ENCODE measurements at regions not wholly inside any gene's neighbourhood (a gene's known extent, or its start where the extent isn't known, plus 50 kb on each side); places are given as distances from the start of the nearest gene placed in this dataset.

DNA sequence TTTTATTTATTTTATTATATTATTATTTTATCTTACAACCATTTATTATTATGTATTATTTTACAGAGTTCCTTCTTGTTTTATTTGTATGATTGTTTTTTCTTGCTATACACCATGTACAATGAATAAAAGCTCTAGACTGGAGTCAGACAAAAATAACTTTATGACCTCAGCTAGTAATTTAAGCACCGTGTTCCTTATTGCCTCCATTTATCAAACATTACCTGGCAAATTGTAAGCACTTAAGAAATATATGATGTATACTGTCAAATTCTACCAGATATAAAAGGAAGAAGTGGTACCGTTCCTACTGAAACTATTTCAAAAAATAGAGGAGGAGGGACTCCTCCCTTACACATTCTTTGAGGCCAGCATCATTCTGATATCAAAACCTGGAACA is 326.9 kb upstream of the NECTIN3 start:
- DNase-seq (ENCODE audit: low read depth in 1 of 2, low spot score in 1 of 2), result no peak
- no peaks in the 10 kb centered on the region for H3K27me3 ChIP-seq (ENCODE audit: insufficient read depth, poor library complexity, severe bottlenecking)
- no peak overlapping the region for H3K4me3 ChIP-seq (replicated peaks; ENCODE audit: insufficient read depth, low read length)
- H3K27ac ChIP-seq (replicated peaks), result no peak overlapping the region
- TF ChIP-seq, protein P1, sequence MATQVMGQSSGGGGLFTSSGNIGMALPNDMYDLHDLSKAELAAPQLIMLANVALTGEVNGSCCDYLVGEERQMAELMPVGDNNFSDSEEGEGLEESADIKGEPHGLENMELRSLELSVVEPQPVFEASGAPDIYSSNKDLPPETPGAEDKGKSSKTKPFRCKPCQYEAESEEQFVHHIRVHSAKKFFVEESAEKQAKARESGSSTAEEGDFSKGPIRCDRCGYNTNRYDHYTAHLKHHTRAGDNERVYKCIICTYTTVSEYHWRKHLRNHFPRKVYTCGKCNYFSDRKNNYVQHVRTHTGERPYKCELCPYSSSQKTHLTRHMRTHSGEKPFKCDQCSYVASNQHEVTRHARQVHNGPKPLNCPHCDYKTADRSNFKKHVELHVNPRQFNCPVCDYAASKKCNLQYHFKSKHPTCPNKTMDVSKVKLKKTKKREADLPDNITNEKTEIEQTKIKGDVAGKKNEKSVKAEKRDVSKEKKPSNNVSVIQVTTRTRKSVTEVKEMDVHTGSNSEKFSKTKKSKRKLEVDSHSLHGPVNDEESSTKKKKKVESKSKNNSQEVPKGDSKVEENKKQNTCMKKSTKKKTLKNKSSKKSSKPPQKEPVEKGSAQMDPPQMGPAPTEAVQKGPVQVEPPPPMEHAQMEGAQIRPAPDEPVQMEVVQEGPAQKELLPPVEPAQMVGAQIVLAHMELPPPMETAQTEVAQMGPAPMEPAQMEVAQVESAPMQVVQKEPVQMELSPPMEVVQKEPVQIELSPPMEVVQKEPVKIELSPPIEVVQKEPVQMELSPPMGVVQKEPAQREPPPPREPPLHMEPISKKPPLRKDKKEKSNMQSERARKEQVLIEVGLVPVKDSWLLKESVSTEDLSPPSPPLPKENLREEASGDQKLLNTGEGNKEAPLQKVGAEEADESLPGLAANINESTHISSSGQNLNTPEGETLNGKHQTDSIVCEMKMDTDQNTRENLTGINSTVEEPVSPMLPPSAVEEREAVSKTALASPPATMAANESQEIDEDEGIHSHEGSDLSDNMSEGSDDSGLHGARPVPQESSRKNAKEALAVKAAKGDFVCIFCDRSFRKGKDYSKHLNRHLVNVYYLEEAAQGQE (IDR thresholded peaks at IDR 0.05; ENCODE audit: insufficient replicate concordance, low read depth), result no peak
- TF ChIP-seq GABPA (IDR thresholded peaks at IDR 0.05; ENCODE audit: low read depth), result no peak
- TF ChIP-seq SPI1 (IDR thresholded peaks at IDR 0.05; ENCODE audit: borderline replicate concordance, low read depth), result no peak
- TF ChIP-seq POLR2AphosphoS5 (IDR thresholded peaks at IDR 0.05; ENCODE audit: low read depth), result no peak
- TF ChIP-seq, protein P2, sequence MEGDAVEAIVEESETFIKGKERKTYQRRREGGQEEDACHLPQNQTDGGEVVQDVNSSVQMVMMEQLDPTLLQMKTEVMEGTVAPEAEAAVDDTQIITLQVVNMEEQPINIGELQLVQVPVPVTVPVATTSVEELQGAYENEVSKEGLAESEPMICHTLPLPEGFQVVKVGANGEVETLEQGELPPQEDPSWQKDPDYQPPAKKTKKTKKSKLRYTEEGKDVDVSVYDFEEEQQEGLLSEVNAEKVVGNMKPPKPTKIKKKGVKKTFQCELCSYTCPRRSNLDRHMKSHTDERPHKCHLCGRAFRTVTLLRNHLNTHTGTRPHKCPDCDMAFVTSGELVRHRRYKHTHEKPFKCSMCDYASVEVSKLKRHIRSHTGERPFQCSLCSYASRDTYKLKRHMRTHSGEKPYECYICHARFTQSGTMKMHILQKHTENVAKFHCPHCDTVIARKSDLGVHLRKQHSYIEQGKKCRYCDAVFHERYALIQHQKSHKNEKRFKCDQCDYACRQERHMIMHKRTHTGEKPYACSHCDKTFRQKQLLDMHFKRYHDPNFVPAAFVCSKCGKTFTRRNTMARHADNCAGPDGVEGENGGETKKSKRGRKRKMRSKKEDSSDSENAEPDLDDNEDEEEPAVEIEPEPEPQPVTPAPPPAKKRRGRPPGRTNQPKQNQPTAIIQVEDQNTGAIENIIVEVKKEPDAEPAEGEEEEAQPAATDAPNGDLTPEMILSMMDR (IDR thresholded peaks at IDR 0.05; ENCODE audit: insufficient read depth, low read length), result no peak

DNA sequence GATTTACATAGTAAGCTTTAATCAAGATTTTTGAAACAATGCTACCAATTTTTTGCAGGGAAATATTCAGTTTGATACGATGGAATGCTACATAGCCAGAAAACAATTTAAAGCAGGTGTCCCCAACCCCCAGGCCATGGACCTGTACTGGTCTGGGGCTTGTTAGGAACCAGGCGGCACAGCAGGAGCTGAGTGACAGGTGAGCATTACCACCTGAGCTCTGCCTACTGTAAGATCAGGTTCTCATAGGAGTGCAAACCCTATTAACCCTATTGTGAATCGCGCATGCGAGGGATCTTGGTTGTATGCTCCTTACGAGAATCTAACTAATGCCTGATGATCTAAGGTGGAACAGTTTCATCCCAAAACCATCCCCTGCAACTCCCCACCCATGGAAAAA is 322.6 kb upstream of the NECTIN3 start:
- H3K4me3 ChIP-seq (replicated peaks; ENCODE audit: insufficient read depth, low read length), result no peak overlapping the region
- DNase-seq (ENCODE audit: low read depth in 1 of 2, low spot score in 1 of 2), result no peak
- no peak overlapping the region for H3K27ac ChIP-seq (replicated peaks)
- H3K27me3 ChIP-seq (ENCODE audit: insufficient read depth, poor library complexity, severe bottlenecking), result no peaks in the 10 kb centered on the region
- TF ChIP-seq SPI1 (IDR thresholded peaks at IDR 0.05; ENCODE audit: borderline replicate concordance, low read depth) (no peak), POLR2AphosphoS5 (IDR thresholded peaks at IDR 0.05; ENCODE audit: low read depth) (no peak), GABPA (IDR thresholded peaks at IDR 0.05; ENCODE audit: low read depth) (no peak)
- TF ChIP-seq, protein P1 (IDR thresholded peaks at IDR 0.05; ENCODE audit: insufficient replicate concordance, low read depth), result no peak
- TF ChIP-seq, protein P2 (IDR thresholded peaks at IDR 0.05; ENCODE audit: insufficient read depth, low read length), result no peak

DNA sequence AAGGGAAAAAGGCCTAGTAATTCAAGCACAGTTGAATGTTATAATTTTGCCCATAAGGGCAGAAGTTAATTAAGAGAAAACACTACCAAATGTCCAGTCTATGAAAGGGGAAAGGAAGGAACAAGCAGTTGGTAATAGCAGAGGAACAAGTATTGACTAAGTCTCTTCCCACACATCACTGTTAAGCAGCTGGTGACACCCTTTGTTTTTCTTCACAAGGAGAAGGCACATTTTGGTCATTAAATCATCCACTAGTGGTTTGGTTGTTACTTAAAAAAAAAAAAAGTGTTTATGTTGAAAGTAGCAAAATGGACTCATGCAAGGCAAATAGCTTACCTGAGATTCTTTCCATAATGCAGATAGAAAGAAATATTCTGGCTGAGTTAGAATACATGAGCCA is 321.4 kb upstream of the NECTIN3 start:
- no peak overlapping the region for H3K4me3 ChIP-seq (replicated peaks; ENCODE audit: insufficient read depth, low read length)
- no peak overlapping the region for H3K27ac ChIP-seq (replicated peaks)
- H3K27me3 ChIP-seq (ENCODE audit: insufficient read depth, poor library complexity, severe bottlenecking), result no peaks in the 10 kb centered on the region
- no peak for TF ChIP-seq POLR2AphosphoS5 (IDR thresholded peaks at IDR 0.05; ENCODE audit: low read depth)
- TF ChIP-seq SPI1 (IDR thresholded peaks at IDR 0.05; ENCODE audit: borderline replicate concordance, low read depth), result no peak
- TF ChIP-seq GABPA (IDR thresholded peaks at IDR 0.05; ENCODE audit: low read depth), result no peak
- TF ChIP-seq, protein P1 (IDR thresholded peaks at IDR 0.05; ENCODE audit: insufficient replicate concordance, low read depth), result no peak
- TF ChIP-seq, protein P2 (IDR thresholded peaks at IDR 0.05; ENCODE audit: insufficient read depth, low read length), result no peak
- DNase-seq (ENCODE audit: low read depth in 1 of 2, low spot score in 1 of 2), result no peak
